ENCODE measurements at regions not wholly inside any gene's neighbourhood (a gene's known extent, or its start where the extent isn't known, plus 50 kb on each side); places are given as distances from the start of the nearest gene placed in this dataset.

GRCh38 chr3:23129817-23130216 lies 73.3 kb upstream of the UBE2E2 start:
- Histone ChIP-seq H3K9me3 (ENCODE audit: low read length) (no peaks in the 10 kb centered on the region), H3K79me2 (ENCODE audit: insufficient read depth, low read length) (no peaks in the 10 kb centered on the region), H2AFZ (ENCODE audit: low read length) (peak overlapping the region; percentile 81), H3K4me2 (ENCODE audit: low read depth, low read length) (peak overlapping the region; percentile 37; the same call in 1 of the 2 replicates), H3K9ac (ENCODE audit: insufficient read depth, low read depth, low read length) (no peak overlapping the region), H4K20me1 (ENCODE audit: insufficient read depth, low read length) (no peaks in the 10 kb centered on the region), H3K4me1 (ENCODE audit: insufficient read depth, low read length) (no peaks in the 10 kb centered on the region), H3K4me3 (replicated peaks in 1 of 3; ENCODE audit: insufficient read depth in 1 of 3, low read depth in 2 of 3, low read length in 3 of 3) (0 out of 6 replicates have a peak overlapping the region, but pooled peaks of 1 of the 3 experiments have one; percentile 17), H3K36me3 (replicated peaks in 1 of 2; ENCODE audit: control insufficient read depth in 1 of 2, insufficient read depth in 2 of 2, low read length in 2 of 2) (no peaks in the 10 kb centered on the region), H3K27ac (ENCODE audit: extremely low read length, insufficient read depth, low read length) (no peak overlapping the region), H3K27me3 (ENCODE audit: control insufficient read depth in 1 of 2, insufficient read depth in 2 of 2, low read length in 2 of 2) (no peaks in the 10 kb centered on the region)
- 32% methylated on average over 3 of the region's 3 CpGs for WGBS (ENCODE audit: low lambda C conversion rate)
- no peak for DNase-seq (ENCODE audit: low spot score)
- no TSS peak for BruUV-seq (replicated peaks)
- ATAC-seq = peak; percentile 60
- TF ChIP-seq SMYD3 (CRISPR knock-in tag; IDR thresholded peaks at IDR 0.05) = no peak
- TF ChIP-seq NR2F2 (IDR thresholded peaks at IDR 0.05; ENCODE audit: borderline replicate concordance, low read depth) = no peak
- TF ChIP-seq ZNF260 (CRISPR knock-in tag; IDR thresholded peaks at IDR 0.05; ENCODE audit: borderline replicate concordance, low read depth) = no peak
- TF ChIP-seq FOXA3 (CRISPR knock-in tag; IDR thresholded peaks at IDR 0.05) = no peak
- TF ChIP-seq, protein P1, sequence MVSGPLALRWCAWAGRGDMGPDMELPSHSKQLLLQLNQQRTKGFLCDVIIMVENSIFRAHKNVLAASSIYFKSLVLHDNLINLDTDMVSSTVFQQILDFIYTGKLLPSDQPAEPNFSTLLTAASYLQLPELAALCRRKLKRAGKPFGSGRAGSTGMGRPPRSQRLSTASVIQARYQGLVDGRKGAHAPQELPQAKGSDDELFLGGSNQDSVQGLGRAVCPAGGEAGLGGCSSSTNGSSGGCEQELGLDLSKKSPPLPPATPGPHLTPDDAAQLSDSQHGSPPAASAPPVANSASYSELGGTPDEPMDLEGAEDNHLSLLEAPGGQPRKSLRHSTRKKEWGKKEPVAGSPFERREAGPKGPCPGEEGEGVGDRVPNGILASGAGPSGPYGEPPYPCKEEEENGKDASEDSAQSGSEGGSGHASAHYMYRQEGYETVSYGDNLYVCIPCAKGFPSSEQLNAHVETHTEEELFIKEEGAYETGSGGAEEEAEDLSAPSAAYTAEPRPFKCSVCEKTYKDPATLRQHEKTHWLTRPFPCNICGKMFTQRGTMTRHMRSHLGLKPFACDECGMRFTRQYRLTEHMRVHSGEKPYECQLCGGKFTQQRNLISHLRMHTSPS (CRISPR knock-in tag; IDR thresholded peaks at IDR 0.05; ENCODE audit: low read depth) = no peak
- TF ChIP-seq HNRNPL (IDR thresholded peaks at IDR 0.05; ENCODE audit: low read depth, low read length) = no peak
- TF ChIP-seq, protein P2, sequence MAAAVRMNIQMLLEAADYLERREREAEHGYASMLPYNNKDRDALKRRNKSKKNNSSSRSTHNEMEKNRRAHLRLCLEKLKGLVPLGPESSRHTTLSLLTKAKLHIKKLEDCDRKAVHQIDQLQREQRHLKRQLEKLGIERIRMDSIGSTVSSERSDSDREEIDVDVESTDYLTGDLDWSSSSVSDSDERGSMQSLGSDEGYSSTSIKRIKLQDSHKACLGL (CRISPR knock-in tag; IDR thresholded peaks at IDR 0.05) = no peak
- no peak for TF ChIP-seq LRRFIP1 (CRISPR knock-in tag; conservative IDR thresholded peaks at IDR 0.05)
- TF ChIP-seq, protein P3, sequence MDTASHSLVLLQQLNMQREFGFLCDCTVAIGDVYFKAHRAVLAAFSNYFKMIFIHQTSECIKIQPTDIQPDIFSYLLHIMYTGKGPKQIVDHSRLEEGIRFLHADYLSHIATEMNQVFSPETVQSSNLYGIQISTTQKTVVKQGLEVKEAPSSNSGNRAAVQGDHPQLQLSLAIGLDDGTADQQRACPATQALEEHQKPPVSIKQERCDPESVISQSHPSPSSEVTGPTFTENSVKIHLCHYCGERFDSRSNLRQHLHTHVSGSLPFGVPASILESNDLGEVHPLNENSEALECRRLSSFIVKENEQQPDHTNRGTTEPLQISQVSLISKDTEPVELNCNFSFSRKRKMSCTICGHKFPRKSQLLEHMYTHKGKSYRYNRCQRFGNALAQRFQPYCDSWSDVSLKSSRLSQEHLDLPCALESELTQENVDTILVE (CRISPR knock-in tag; IDR thresholded peaks at IDR 0.05) = no peak
- FAIRE-seq = no peak
- ChIA-PET POLR2A (no interaction called here), CTCF (ENCODE audit: low intra/inter-chr PET ratio, low total read pairs) (no interaction called here)
- in situ Hi-C loops (cut with HindIII; ENCODE audit: extremely low pct_ligation_motif_present, low pct_unique_long_range_greater_than_20kb) (no loop called here), intact Hi-C loops (cut with micrococcal nuclease; ENCODE audit: unreplicated experiment) (no loop called here)

Measured in HepG2 (cell line).